ENCODE measurements at regions not wholly inside any gene's neighbourhood (a gene's known extent, or its start where the extent isn't known, plus 50 kb on each side); places are given as distances from the start of the nearest gene placed in this dataset.

DNA sequence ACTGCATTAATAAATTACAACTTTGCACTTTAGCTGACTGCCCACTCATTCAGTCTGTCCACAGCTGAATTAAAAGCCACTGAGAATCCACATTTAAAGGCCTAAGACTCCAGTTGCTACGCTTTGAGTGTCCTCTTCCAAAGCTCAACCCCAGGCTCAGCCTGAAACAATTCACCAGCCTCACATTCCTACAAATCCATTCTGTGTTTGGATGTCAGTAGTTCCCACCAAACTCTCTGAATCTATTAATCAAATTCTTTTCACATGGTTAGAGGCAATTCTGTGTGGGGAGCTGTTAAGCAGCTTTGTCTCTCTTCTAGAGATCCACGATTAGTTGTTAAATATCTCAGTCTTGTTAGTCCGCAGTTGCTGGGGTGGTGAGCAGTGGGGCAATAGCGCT, 116.8 kb upstream of the UBE2E2 start:
- intact Hi-C loops (cut with micrococcal nuclease): no loop called here
- H4K20me1 ChIP-seq (replicated peaks; ENCODE audit: control insufficient read depth, extremely low read depth, insufficient read depth, low read length): no peaks in the 10 kb centered on the region
- H3K9ac ChIP-seq (replicated peaks; ENCODE audit: extremely low read depth, insufficient read depth, low read length): no peak overlapping the region
- DNase-seq (ENCODE audit: low read depth, low spot score) (no peak), FAIRE-seq (no peak)
- no peaks in the 10 kb centered on the region for H3K4me1 ChIP-seq (ENCODE audit: control insufficient read depth, extremely low read depth, insufficient read depth, low read length)
- H3K36me3 ChIP-seq (ENCODE audit: control insufficient read depth in 2 of 2, extremely low read depth in 1 of 2, insufficient read depth in 2 of 2, low read length in 2 of 2): no peaks in the 10 kb centered on the region
- no peak overlapping the region for H3K4me3 ChIP-seq (replicated peaks in 1 of 3; ENCODE audit: insufficient read depth in 1 of 3, low read depth in 1 of 3, low read length in 3 of 3)
- no peak overlapping the region for H2AFZ ChIP-seq (ENCODE audit: low read depth, low read length)
- dilution Hi-C loops (cut with MboI; ENCODE audit: extremely low pct_ligation_motif_present, low sequenced_read_pairs): no loop called here
- no peaks in the 10 kb centered on the region for H3K9me1 ChIP-seq (replicated peaks; ENCODE audit: control insufficient read depth, extremely low read depth, insufficient read depth, low read length)
- no TSS peak for BruUV-seq (replicated peaks)
- no peaks in the 10 kb centered on the region for H3K79me2 ChIP-seq (ENCODE audit: control insufficient read depth, insufficient read depth, low read length)
- H3K27ac ChIP-seq (ENCODE audit: insufficient read depth, low read depth, low read length): no peak overlapping the region
- no peaks in the 10 kb centered on the region for H3K9me3 ChIP-seq (replicated peaks; ENCODE audit: control insufficient read depth, insufficient read depth, low read length)
- ChIA-PET CTCF (no interaction called here), POLR2A (no interaction called here)
- TF ChIP-seq FOS (IDR thresholded peaks at IDR 0.05; ENCODE audit: borderline replicate concordance, insufficient read depth, low read length) (no peak), JUN (IDR thresholded peaks at IDR 0.05; ENCODE audit: borderline replicate concordance, insufficient read depth, insufficient read length, low read depth) (no peak), POLR2A (IDR thresholded peaks at IDR 0.05; ENCODE audit: low read depth, low read length) (no peak)
- no peaks in the 10 kb centered on the region for H3K27me3 ChIP-seq (ENCODE audit: control insufficient read depth in 2 of 2, insufficient read depth in 2 of 2, low read length in 2 of 2)
- no peak overlapping the region for H3K4me2 ChIP-seq (ENCODE audit: insufficient read depth, low read length)

GRCh38 chr3:23086831-23087230, 116.3 kb upstream of the UBE2E2 start:
- dilution Hi-C loops (cut with MboI; ENCODE audit: extremely low pct_ligation_motif_present, low sequenced_read_pairs) (no loop called here), intact Hi-C loops (cut with micrococcal nuclease) (no loop called here)
- no peaks in the 10 kb centered on the region for H3K9me3 ChIP-seq (replicated peaks; ENCODE audit: control insufficient read depth, insufficient read depth, low read length)
- no peak overlapping the region for H3K4me2 ChIP-seq (ENCODE audit: insufficient read depth, low read length)
- DNase-seq (ENCODE audit: low read depth, low spot score): no peak
- ChIA-PET POLR2A (no interaction called here), CTCF (no interaction called here)
- H3K4me3 ChIP-seq (replicated peaks in 1 of 3; ENCODE audit: insufficient read depth in 1 of 3, low read depth in 1 of 3, low read length in 3 of 3): no peak overlapping the region
- TF ChIP-seq POLR2A (IDR thresholded peaks at IDR 0.05; ENCODE audit: low read depth, low read length) (no peak), FOS (IDR thresholded peaks at IDR 0.05; ENCODE audit: borderline replicate concordance, insufficient read depth, low read length) (no peak), GATA2 (IDR thresholded peaks at IDR 0.05; ENCODE audit: insufficient read depth, insufficient read length, low read depth, low read length) (no peak), CTCF (IDR thresholded peaks at IDR 0.05; ENCODE audit: extremely low read depth in 1 of 2, insufficient read depth in 1 of 2, low read depth in 1 of 2, low read length in 2 of 2) (no peak)
- H3K27me3 ChIP-seq (ENCODE audit: control insufficient read depth in 2 of 2, insufficient read depth in 2 of 2, low read length in 2 of 2): no peaks in the 10 kb centered on the region
- no TSS peak for BruUV-seq (replicated peaks)
- H3K4me1 ChIP-seq (ENCODE audit: control insufficient read depth, extremely low read depth, insufficient read depth, low read length): no peaks in the 10 kb centered on the region
- no peak overlapping the region for H2AFZ ChIP-seq (ENCODE audit: low read depth, low read length)
- no peaks in the 10 kb centered on the region for H4K20me1 ChIP-seq (replicated peaks; ENCODE audit: control insufficient read depth, extremely low read depth, insufficient read depth, low read length)
- no peak overlapping the region for H3K9ac ChIP-seq (replicated peaks; ENCODE audit: extremely low read depth, insufficient read depth, low read length)
- no peaks in the 10 kb centered on the region for H3K79me2 ChIP-seq (ENCODE audit: control insufficient read depth, insufficient read depth, low read length)
- H3K9me1 ChIP-seq (replicated peaks; ENCODE audit: control insufficient read depth, extremely low read depth, insufficient read depth, low read length): no peaks in the 10 kb centered on the region
- FAIRE-seq: no peak
- H3K36me3 ChIP-seq (ENCODE audit: control insufficient read depth in 2 of 2, extremely low read depth in 1 of 2, insufficient read depth in 2 of 2, low read length in 2 of 2): no peaks in the 10 kb centered on the region
- H3K27ac ChIP-seq (ENCODE audit: insufficient read depth, low read depth, low read length): no peak overlapping the region

All from endothelial cell of umbilical vein (primary cell).